H1 (cell line): ENCODE measurements at regions not wholly inside any gene's neighbourhood (a gene's known extent, or its start where the extent isn't known, plus 50 kb on each side); places are given as distances from the start of the nearest gene placed in this dataset.

Experiments
- CEBPB ChIP-seq: IDR thresholded peaks from 2 replicates; pipeline ENCODE4 v1.6.1; 2012; ENCODE audit warnings: low read depth, low read length
- JUN ChIP-seq: IDR thresholded peaks from 2 replicates; pipeline ENCODE4 v1.6.1; 2011; ENCODE audit warnings: low read depth, mild to moderate bottlenecking, improper control_type of control experiment, low read length
- KDM1A ChIP-seq: fragments of 200-600, 300-600 bp; sonication (generic); IDR thresholded peaks from 2 replicates; pipeline ENCODE4 v1.7.1; 2016; ENCODE audit warnings: mild to moderate bottlenecking, low read length, borderline replicate concordance
- MAFK ChIP-seq: IDR thresholded peaks from 2 replicates; pipeline ENCODE4 v1.6.1; 2012; ENCODE audit warnings: low read depth, mild to moderate bottlenecking, improper control_type of control experiment, low read length
- RAD21 ChIP-seq, 2 experiments: IDR thresholded peaks in 1 of 2; conservative IDR thresholded peaks in 1 of 2; 2 replicates each; pipeline ENCODE4 v1.6.1; 2011; ENCODE audit warnings: low read depth in 2 of 2, low read length in 2 of 2, improper control_type of control experiment in 1 of 2, inconsistent platforms in 1 of 2, mild to moderate bottlenecking in 1 of 2, moderate library complexity in 1 of 2
- SIX5 ChIP-seq: IDR thresholded peaks from 2 replicates; pipeline ENCODE4 v1.6.1; 2011; ENCODE audit warnings: mild to moderate bottlenecking, low read depth, low read length
- TF ChIP-seq, protein P1 (sequence below): fragments of 300-600 bp; sonication (generic); IDR thresholded peaks from 2 replicates; pipeline ENCODE4 v1.7.1; 2012; ENCODE audit warnings: low read length, moderate library complexity, mild to moderate bottlenecking, inconsistent platforms; ENCODE audit not compliant: insufficient replicate concordance
- TF ChIP-seq, protein P2 (sequence below), 3 experiments: IDR thresholded peaks; 1 replicate in 2 of 3; 2 replicates in 1 of 3; pipeline versions ENCODE4 v1.5.1 to v1.6.1; 2011; ENCODE audit warnings: low read length in 3 of 3, mild to moderate bottlenecking in 3 of 3, inconsistent platforms in 2 of 3, low read depth in 1 of 3, moderate library complexity in 1 of 3; ENCODE audit not compliant: insufficient read depth in 1 of 3; ENCODE audit errors: control extremely low read depth in 1 of 3
- TF ChIP-seq, protein P3 (sequence below): IDR thresholded peaks from 2 replicates; pipeline ENCODE4 v1.6.1; 2012; ENCODE audit warnings: inconsistent platforms

DNA sequence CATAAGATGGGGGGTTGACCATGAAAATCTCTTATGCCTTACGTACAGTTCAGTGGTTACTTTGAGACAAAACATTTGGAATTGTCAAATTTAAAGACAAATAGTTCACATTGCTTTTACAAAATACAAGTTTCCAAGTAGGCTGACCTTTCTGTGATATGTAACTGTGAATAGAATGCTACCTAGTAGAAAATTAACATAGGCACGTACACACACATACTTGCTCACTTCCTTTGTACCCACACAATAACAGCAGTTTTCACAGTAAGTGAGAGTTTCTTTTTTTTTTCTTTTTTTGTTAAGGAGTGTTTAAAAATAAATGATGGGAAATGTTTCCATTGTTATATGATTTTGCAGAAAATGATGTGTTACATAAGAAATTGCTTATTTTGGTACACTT lies 53.3 kb upstream of the SP8 start (continued):
- TF ChIP-seq, protein P1, sequence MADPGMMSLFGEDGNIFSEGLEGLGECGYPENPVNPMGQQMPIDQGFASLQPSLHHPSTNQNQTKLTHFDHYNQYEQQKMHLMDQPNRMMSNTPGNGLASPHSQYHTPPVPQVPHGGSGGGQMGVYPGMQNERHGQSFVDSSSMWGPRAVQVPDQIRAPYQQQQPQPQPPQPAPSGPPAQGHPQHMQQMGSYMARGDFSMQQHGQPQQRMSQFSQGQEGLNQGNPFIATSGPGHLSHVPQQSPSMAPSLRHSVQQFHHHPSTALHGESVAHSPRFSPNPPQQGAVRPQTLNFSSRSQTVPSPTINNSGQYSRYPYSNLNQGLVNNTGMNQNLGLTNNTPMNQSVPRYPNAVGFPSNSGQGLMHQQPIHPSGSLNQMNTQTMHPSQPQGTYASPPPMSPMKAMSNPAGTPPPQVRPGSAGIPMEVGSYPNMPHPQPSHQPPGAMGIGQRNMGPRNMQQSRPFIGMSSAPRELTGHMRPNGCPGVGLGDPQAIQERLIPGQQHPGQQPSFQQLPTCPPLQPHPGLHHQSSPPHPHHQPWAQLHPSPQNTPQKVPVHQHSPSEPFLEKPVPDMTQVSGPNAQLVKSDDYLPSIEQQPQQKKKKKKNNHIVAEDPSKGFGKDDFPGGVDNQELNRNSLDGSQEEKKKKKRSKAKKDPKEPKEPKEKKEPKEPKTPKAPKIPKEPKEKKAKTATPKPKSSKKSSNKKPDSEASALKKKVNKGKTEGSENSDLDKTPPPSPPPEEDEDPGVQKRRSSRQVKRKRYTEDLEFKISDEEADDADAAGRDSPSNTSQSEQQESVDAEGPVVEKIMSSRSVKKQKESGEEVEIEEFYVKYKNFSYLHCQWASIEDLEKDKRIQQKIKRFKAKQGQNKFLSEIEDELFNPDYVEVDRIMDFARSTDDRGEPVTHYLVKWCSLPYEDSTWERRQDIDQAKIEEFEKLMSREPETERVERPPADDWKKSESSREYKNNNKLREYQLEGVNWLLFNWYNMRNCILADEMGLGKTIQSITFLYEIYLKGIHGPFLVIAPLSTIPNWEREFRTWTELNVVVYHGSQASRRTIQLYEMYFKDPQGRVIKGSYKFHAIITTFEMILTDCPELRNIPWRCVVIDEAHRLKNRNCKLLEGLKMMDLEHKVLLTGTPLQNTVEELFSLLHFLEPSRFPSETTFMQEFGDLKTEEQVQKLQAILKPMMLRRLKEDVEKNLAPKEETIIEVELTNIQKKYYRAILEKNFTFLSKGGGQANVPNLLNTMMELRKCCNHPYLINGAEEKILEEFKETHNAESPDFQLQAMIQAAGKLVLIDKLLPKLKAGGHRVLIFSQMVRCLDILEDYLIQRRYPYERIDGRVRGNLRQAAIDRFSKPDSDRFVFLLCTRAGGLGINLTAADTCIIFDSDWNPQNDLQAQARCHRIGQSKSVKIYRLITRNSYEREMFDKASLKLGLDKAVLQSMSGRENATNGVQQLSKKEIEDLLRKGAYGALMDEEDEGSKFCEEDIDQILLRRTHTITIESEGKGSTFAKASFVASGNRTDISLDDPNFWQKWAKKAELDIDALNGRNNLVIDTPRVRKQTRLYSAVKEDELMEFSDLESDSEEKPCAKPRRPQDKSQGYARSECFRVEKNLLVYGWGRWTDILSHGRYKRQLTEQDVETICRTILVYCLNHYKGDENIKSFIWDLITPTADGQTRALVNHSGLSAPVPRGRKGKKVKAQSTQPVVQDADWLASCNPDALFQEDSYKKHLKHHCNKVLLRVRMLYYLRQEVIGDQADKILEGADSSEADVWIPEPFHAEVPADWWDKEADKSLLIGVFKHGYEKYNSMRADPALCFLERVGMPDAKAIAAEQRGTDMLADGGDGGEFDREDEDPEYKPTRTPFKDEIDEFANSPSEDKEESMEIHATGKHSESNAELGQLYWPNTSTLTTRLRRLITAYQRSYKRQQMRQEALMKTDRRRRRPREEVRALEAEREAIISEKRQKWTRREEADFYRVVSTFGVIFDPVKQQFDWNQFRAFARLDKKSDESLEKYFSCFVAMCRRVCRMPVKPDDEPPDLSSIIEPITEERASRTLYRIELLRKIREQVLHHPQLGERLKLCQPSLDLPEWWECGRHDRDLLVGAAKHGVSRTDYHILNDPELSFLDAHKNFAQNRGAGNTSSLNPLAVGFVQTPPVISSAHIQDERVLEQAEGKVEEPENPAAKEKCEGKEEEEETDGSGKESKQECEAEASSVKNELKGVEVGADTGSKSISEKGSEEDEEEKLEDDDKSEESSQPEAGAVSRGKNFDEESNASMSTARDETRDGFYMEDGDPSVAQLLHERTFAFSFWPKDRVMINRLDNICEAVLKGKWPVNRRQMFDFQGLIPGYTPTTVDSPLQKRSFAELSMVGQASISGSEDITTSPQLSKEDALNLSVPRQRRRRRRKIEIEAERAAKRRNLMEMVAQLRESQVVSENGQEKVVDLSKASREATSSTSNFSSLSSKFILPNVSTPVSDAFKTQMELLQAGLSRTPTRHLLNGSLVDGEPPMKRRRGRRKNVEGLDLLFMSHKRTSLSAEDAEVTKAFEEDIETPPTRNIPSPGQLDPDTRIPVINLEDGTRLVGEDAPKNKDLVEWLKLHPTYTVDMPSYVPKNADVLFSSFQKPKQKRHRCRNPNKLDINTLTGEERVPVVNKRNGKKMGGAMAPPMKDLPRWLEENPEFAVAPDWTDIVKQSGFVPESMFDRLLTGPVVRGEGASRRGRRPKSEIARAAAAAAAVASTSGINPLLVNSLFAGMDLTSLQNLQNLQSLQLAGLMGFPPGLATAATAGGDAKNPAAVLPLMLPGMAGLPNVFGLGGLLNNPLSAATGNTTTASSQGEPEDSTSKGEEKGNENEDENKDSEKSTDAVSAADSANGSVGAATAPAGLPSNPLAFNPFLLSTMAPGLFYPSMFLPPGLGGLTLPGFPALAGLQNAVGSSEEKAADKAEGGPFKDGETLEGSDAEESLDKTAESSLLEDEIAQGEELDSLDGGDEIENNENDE: no peak
- TF ChIP-seq SIX5: no peak
- TF ChIP-seq, protein P2, sequence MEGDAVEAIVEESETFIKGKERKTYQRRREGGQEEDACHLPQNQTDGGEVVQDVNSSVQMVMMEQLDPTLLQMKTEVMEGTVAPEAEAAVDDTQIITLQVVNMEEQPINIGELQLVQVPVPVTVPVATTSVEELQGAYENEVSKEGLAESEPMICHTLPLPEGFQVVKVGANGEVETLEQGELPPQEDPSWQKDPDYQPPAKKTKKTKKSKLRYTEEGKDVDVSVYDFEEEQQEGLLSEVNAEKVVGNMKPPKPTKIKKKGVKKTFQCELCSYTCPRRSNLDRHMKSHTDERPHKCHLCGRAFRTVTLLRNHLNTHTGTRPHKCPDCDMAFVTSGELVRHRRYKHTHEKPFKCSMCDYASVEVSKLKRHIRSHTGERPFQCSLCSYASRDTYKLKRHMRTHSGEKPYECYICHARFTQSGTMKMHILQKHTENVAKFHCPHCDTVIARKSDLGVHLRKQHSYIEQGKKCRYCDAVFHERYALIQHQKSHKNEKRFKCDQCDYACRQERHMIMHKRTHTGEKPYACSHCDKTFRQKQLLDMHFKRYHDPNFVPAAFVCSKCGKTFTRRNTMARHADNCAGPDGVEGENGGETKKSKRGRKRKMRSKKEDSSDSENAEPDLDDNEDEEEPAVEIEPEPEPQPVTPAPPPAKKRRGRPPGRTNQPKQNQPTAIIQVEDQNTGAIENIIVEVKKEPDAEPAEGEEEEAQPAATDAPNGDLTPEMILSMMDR (IDR thresholded peaks at IDR 0.05; ENCODE audit: control extremely low read depth in 1 of 3, insufficient read depth in 1 of 3, low read depth in 1 of 3, low read length in 3 of 3): no peak
- no peak for TF ChIP-seq MAFK
- no peak for TF ChIP-seq RAD21 (IDR thresholded peaks at IDR 0.05 in 1 of 2, conservative IDR thresholded peaks at IDR 0.05 in 1 of 2; ENCODE audit: low read depth in 2 of 2, low read length in 2 of 2)
- TF ChIP-seq, protein P3, sequence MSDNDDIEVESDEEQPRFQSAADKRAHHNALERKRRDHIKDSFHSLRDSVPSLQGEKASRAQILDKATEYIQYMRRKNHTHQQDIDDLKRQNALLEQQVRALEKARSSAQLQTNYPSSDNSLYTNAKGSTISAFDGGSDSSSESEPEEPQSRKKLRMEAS: no peak
- no peak for TF ChIP-seq CEBPB
- no peak for TF ChIP-seq JUN
- TF ChIP-seq KDM1A: no peak
